BJ (cell line): ENCODE measurements at regions not wholly inside any gene's neighbourhood (a gene's known extent, or its start where the extent isn't known, plus 50 kb on each side); places are given as distances from the start of the nearest gene placed in this dataset.

ENCODE experiments used
- CTCF ChIA-PET: fragments of 350-600 bp; formaldehyde crosslinking; extraction: SDS; loops from one replicate; lab custom pipeline; 2021; ENCODE audit warnings: antibody characterized with exemption, inconsistent platforms; lab: Yijun Ruan, JAX
- POLR2A ChIA-PET: fragments of 300-600 bp; sonication (Branson Sonifier 250); formaldehyde crosslinking; extraction: SDS; loops from one replicate; lab custom pipeline; 2021; ENCODE audit warnings: antibody characterized with exemption; lab: Charles Lee
- DNase-seq: peaks from one replicate; pipeline ENCODE4 v3.0.0-alpha.2; 2011; ENCODE audit warnings: low read depth
- H3K27me3 ChIP-seq: 2 replicates; pipeline ENCODE4 v1.6.0; 2011; ENCODE audit warnings: low read length; ENCODE audit not compliant: control insufficient read depth, insufficient read depth
- H3K36me3 ChIP-seq: 2 replicates; pipeline ENCODE4 v1.5.1; 2011; ENCODE audit warnings: low read length; ENCODE audit not compliant: control insufficient read depth, insufficient read depth
- H3K4me3 ChIP-seq: 2 replicates; pipeline ENCODE4 v1.5.1; 2011; ENCODE audit warnings: low read depth, mild to moderate bottlenecking, control low read depth, low read length
- CTCF ChIP-seq: IDR thresholded peaks from 2 replicates; pipeline ENCODE4 v1.5.1; 2011; ENCODE audit warnings: low read depth, mild to moderate bottlenecking, control low read depth, inconsistent platforms, low read length, moderate library complexity; ENCODE audit not compliant: insufficient read depth

- Histone ChIP-seq H3K4me3 (no peak overlapping the region), H3K27me3 (no peaks in the 10 kb centered on the region), H3K36me3 (no peaks in the 10 kb centered on the region)
- TF ChIP-seq CTCF: no peak
- CTCF ChIA-PET: no interaction called here
- DNase-seq: no peak
- POLR2A ChIA-PET: no interaction called here
Observed at GRCh38 chr6:96301023-96301422, 220.6 kb upstream of the UFL1 start.

- no peak for TF ChIP-seq CTCF
- CTCF ChIA-PET: no interaction called here
- H3K36me3 ChIP-seq: no peaks in the 10 kb centered on the region
- no peaks in the 10 kb centered on the region for H3K27me3 ChIP-seq
- POLR2A ChIA-PET: no interaction called here
- no peak for DNase-seq
- no peak overlapping the region for H3K4me3 ChIP-seq
Observed at GRCh38 chr6:96301781-96302180, 219.8 kb upstream of the UFL1 start.

- no peak for TF ChIP-seq CTCF
- Histone ChIP-seq H3K4me3 (no peak overlapping the region), H3K27me3 (no peaks in the 10 kb centered on the region), H3K36me3 (no peaks in the 10 kb centered on the region)
- ChIA-PET CTCF (interaction anchor here (0.7 kb wide), 1 partner anchor 170 kb away, joined by 3 read pairs; no protein-coding TSS in a partner anchor), POLR2A (no interaction called here)
- DNase-seq: no peak
Observed at GRCh38 chr6:96302991-96303390, 218.6 kb upstream of the UFL1 start.

- Histone ChIP-seq H3K4me3 (no peak overlapping the region), H3K27me3 (no peaks in the 10 kb centered on the region), H3K36me3 (no peaks in the 10 kb centered on the region)
- CTCF ChIA-PET: no interaction called here
- no peak for TF ChIP-seq CTCF
- POLR2A ChIA-PET: no interaction called here
- DNase-seq: no peak
Observed at GRCh38 chr6:96304997-96305396, 216.6 kb upstream of the UFL1 start.

GRCh38 chr6:96330884-96331283 lies 190.7 kb upstream of the UFL1 start:
- no peak for TF ChIP-seq CTCF
- POLR2A ChIA-PET: no interaction called here
- no peak overlapping the region for H3K4me3 ChIP-seq
- H3K27me3 ChIP-seq: no peaks in the 10 kb centered on the region
- CTCF ChIA-PET: no interaction called here
- no peak for DNase-seq
- H3K36me3 ChIP-seq: no peaks in the 10 kb centered on the region
